Right lung (tissue), 2 donors: ENCODE measurements at regions not wholly inside any gene's neighbourhood (a gene's known extent, or its start where the extent isn't known, plus 50 kb on each side); places are given as distances from the start of the nearest gene placed in this dataset.
A peak's percentile ranks its signal among the peaks of the same experiment; 100 is the strongest.

Experiments
- DNase-seq, 2 donors: peaks; one replicate each; pipeline ENCODE4 v3.0.0-alpha.2; 2013

DNA sequence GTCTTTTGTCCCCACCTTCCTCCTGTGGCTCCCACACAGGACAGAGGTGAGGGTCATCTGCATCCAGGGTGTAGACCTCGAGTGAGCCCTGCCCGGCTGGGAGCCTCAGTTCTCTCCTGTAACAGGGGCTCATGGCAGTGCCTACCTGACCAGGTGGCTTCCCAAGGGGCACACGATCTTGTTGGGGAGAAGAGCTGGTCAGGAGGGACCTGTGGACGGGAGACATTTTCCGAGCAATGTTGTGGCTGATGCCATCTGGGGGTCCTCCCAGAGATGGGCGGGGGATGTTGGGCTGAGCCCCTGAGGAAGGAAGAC, 51.9 kb downstream of the CEBPB start:
- DNase-seq = no peak

DNA sequence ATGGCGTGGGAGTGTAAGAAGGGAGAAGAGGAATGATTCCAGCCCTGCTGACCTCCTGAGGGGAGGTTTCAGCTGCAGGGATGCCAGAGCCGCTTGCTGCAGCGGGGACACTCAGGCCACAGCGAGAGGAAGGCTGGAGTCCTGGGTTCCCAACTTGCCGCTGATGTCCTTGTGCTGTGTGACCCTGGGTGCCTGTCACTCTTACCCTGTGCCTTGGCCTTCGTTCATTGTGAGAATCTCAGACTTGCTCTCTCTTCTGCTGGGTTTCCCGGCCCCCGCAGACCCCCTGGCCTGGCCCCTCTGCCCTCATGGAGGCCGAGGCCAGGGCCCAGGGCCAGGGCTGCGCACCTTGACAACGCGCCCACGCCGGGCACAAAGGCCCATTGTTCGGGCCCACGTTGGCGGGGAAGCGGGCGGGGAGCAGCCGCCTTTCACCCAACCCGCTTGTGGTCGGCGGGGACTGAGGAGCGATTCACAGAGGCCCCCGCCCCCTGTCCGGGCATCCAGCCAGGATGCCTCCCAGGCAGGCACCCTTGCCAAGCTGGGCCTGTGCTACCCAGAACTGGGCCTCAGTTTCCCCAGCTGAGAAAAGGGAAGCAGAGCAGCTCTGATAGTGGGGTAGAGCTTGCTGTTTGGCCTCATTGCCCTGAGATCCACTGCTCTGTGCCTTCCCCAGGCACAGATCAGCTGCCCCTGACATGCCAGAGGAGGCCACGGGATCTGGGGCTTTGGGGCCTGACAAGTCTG, 52.4 kb downstream of the CEBPB start:
- DNase-seq = peak; percentile 47 to 49

DNA sequence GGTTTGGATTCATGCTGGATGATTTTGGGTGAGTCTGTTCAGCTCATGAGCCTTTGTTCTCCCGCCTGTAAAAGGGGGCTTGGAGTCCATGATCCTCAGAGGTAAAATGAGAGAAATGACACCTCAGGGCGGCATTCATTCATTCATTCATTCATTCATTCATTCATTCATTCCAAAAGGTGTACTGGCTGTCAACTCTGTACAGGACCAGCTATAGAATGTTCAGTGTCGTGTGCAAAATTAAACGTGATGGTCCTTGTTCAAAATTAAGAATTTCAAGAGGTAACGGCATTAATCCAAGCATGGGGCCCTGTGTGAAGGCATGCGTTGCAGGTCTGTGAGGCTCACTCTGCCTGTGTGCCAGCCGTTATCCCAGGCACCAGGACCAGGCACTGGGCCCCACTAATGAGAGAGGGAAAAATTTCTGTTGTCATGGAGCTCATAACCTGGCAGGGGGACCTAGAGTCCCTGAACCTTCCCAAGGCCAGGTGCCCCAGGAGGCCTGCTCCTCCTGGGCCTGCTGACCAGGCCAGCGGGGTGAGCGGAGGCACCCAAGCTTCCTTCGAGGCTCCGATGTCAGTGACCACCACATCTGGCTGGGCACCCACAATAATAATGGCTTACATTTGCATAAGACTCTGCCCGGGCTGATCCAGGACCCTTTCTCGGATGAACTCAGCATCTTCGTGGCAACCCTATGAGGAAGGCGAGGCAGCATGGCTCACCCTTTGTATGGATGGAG, 53.2 kb downstream of the CEBPB start:
- DNase-seq = no peak

DNA sequence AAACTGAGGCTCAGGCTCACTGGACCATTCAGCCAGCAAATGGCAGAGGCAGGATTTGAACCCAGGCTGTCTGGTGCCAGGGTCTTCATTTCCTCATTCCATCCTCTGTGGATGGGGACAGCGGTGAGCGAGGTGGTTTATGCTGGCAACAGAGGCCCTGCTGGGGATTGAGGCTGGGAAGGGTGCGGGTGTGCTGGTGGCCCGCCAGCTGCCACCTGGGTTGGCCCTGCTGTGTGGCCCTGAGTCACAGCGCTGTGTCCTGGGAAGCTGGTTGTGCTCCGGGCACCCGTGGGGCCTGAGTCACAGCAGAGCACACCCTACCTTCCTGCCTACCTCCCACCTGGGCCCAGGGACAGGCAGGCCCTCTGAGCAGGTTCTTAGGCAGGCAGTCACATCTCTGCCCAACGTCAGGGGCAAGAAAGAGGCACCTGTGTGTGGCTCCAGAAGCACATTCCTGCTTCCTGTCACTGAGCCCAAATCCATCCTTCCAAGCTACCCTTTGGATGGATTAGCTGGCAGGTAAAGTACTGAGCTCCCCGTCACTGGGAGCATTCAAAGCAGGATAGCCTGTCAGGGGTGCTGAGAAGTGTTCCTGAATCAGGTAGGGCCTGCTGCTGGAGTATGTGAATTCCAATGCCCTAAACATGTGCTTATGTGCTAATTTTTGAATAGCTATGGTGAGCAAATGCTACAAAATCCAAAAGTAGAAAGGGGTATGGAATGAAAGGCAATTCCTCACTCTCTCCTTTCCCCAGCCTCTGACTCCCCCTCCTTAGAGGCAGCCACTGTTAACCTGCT, 53.9 kb downstream of the CEBPB start:
- no peak for DNase-seq

DNA sequence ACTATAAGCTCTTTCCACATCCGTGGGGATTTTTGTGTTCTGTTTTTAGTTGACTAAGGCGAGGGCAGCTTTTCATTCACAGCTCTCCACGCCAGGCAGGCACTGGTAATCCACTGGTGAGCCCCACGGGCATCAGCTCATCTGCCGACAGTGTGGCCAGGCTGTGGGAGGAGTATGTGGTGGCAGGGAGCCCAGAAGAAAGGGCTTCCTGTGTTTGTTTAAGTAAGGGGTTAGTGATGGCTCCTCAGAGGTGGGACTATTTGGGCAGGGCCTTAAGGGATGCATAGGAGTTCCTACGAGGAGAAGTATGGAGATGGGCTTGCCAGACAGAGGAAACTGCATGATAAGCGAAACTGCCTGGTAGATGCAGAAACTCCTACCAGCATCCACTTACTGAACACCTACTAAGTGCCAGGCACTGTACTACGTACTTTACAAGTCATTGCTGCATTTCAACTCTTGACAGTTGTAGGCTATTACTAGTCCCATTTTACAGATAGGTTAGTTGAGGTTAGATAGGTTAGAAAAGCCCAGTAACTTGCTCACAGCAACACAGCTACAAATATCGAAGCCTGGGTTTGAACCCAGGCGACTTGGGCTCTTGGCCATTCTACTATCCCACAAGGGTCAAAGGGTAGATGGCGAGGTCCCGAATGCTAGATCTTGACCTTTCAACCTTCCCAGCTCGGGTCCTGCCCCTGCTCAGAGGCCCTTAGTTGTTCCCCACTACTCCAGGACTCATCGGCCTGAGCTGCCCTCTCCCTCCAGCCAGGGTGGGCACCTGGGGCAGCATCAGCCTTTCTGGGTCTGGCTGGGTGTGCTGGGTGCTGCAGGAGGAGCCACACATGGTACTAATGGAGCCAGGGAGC, 55.1 kb downstream of the CEBPB start:
- DNase-seq = no peak

DNA sequence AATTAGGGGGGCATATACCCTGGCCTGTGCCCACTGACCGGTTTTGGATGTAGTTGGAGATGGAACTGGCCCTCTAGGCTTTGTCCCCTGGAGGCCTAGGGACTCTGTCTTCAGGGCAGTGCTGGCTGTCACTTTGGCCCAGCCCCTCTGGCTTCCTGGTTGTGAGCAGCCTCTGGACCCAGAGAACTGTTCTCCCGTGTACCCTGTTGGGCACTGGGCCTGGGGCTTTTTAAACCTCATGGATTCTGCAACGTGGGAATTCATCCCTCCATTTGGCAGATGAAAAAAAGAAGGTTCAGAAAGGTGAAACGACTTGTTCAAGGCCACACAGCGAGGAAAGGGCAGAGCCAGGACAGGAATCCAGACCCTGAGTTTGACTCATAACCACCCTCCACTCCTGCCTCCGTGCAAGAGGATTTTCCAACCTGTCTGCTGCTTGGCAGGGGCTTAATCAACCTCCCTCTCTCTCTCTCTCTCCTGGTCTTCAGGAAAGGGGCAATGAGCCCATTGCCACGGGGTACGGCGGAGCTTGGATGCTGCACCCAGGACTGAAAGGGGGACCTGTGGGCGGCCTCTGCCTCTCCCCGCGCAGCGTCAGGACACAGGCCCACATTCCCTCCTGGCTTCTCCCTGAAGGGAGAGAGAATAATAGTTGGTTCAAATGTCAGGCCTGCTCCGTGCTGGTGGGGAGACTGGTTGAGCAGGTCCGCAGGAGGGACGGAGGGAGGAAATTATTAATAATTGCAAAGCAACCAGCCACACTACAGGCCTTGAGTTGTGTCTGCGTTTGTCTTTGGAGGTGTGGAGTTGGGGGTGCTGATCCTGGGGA, 56.0 kb downstream of the CEBPB start:
- DNase-seq = peak in 1 of 2 donors; percentile 49

DNA sequence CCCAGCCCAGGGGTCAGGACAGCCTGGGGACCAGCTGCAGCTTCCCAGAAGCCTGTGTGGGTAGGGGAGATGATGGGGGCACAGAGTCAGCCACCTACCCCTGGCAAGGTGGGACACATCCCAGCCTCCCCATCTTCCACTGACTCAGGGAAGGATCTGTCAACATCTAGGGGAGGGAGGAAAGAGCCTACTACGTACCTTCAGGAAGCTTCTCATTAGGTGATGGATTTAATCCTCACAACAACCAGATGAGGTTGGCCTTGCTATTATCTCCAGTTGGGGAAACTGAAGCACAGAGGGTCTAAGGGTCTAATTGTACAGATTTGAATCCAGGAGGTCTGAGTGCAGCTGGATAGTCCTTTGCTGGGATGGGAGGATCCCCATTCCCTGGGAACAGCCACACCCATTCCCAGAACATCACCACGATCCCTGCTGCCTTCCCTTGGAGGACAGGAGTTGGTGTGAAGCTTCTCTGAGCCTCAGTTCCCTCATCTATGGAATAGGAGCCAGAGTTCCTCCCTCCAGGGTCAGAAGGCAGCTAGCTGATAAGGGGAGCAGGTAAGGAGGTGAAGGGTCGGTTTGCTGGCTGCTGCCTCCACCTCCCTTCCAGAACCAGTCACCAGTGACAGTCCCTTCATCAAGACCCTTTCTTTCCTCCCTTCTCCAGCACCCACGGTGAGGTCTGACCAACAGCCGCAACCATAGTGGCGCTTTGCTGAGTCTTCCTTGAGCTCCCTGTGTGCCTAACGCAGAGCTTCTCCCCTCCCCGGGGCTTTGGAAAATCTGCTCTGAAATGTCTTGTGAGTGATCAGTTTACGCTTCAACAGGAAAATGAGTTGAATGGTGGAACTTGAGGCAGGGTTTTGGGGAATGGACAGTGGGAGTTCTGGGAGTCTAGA, 56.8 kb downstream of the CEBPB start:
- no peak for DNase-seq

DNA sequence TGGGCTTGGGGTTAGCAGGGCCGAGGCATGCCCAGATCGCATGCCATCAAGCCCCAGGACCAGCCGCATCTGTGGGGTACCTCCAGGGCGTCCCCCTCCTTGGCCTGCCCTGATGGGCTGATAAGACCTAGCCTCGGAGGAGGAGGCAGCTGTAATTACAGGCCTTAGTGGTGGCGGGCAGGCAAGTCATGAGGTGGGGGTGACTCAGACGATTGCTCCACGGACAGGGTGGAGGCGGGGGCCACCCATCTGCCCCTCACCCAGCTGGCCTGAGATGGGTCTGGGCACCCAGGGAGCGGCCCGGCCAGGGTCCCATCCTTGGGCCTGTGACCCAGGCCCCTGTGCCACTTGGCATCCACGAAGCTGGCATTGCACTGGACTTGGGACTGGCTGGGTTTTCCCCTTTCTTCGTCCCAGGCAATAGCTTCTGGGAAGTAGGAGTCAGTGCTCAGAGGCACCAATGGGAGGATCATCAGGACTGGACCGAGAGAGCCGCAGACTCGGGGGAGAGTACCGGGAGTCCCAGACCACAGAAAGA, 57.5 kb downstream of the CEBPB start:
- no peak for DNase-seq

DNA sequence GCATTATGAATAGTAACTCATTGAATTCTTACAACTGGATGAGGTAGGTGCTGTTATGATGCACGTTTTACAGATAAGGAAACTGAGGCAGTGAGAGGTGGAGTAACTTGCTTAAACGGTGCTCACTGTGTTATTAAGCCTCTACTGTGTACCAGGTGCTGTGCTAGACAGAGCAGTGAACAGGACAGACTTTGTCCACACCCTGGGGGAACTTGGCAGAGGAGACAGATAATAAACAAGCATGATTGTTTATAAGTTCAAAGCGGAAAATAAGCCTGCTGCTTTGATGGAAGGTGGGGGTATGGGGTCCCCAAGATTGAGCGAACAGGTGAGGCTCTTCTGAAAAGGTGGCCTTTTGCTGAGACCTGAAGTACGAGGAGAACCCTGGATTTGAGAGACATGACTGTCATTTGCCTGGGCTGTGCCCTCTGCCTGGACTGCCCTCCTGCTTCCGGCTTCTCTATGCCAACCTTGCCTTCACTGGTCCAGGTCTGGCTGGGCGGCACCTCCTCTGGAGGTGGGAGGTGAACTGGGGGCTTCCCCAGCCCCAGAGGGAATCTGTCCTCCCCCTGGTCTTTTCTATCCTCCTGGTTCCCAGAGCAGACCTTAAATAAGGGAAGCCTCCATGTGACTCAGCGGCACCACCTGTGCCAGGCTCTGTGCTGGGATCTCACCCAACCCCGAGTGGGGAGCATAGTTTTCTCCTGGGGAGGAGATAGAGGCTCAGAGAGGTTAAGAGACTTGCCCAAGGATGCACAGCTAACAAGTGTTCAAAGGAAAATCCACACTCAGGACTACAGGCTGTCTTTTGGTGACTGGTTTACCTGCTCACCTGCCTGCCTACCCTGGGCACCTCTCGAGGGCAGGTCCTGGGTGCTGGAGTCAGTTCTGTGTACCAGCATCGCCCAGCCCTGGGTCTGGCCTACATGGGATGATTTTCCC, 59.1 kb downstream of the CEBPB start:
- DNase-seq = no peak

DNA sequence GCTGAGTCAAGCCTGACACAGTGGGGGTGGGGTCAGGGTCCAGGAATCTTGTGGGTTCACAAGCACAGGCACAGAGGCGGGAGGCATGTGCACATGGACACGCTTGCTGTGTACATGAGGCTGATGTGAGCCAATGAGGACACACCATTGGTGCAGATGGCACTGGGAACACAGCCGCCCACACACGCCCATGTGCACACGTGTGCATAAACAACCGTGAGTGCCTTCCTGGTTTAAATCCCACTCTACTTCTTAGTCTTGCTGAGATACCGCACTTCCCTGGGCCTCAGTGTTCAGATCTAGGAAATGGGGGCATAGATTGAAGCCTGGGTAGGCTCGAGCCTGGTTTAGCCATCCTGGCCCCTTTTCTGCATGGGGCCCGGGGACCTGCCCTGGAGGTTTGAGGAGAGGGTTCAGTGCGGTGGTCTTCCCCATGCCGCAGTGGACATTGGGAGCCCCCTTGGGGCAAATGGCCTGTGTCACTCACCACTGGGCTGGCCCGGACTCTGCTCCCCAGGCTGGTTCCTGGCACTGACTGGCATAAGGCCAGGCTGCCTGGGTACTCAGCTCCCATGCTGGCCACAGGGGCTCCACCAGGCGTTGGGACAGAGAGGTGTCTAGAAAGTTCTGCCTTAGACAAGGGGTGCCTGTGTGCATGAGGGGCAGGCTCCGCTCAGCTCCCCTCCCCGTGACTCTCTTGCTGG, 60.2 kb downstream of the CEBPB start:
- DNase-seq = no peak

DNA sequence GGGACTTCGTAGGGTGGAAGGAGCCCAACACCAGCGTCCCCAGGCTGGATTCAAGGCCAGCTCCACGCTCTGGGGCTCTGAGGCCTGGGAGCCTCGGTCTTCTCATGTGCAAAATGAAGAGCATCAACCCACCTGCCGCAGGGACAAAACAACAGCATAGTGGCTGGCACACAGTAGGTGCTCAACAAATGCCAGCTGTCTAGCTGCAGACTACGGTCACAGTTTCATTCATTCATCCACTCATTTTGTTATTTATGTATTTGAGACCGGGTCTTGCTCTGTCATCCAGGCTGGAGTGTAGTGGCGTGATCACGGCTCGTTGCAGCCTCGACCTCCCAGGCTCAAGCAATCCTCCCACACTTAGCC, 60.7 kb downstream of the CEBPB start:
- no peak for DNase-seq

DNA sequence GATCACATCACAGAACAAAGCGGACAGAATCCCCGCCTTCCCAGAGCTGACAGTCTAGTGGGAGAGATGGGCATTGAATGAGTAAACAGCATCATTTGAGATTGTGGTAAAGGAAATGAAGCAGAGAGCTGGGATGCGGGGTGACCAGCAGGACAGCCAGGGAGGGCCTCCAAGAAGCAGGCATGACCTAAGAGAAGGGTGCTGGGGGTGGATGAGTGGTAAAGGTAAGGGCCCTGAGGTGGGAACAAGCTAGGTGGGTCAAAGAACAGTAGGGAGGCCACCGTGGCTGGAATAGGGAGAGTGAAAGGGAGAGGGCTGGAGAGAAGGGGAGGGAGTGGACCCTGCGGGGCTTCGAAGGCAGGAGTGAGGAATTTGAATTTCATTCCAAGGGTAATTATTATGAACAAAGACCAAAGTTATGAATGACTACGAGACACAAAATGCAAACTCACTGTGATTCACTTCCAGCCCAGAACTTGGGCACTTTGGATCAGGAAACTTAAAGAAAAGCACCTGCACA, 61.4 kb downstream of the CEBPB start:
- DNase-seq = no peak

DNA sequence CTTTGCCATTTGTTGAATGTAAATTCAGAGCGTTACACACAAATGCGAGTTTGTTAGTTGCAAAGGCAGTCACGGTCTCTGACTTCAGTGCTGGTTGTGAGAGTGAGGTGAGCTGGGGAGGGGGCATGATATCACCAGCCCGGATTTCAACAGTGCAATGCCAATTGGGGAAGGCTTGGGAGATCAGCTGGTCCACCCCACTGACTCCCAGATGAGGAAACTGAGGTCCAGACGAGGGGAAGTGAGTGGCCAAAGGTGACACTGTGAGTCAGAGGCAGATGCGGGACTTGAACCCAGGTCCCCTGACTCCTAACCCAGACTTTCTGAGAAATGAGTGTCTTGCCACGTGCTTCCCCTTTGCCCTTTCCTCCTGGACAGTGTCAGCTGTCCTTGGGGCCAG, 62.1 kb downstream of the CEBPB start:
- no peak for DNase-seq

DNA sequence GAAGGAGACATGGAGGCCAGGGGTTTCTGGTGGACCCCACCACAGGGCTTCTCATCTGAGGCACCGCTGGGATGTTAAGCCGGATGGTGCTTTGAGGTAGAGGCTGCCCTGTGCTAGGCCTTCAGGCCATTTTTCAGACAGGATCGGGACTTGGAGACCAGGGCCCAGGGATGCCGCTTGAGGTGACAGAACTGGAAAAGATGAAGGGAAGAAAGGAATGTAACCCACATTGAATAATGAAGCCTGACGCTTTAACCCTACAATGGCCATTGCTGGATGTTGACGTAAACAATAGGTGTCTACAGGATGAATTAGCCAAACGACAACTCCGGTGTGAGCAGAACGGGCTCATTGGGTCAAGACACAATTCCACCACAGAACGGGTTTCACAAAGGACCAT, 62.5 kb downstream of the CEBPB start:
- no peak for DNase-seq

DNA sequence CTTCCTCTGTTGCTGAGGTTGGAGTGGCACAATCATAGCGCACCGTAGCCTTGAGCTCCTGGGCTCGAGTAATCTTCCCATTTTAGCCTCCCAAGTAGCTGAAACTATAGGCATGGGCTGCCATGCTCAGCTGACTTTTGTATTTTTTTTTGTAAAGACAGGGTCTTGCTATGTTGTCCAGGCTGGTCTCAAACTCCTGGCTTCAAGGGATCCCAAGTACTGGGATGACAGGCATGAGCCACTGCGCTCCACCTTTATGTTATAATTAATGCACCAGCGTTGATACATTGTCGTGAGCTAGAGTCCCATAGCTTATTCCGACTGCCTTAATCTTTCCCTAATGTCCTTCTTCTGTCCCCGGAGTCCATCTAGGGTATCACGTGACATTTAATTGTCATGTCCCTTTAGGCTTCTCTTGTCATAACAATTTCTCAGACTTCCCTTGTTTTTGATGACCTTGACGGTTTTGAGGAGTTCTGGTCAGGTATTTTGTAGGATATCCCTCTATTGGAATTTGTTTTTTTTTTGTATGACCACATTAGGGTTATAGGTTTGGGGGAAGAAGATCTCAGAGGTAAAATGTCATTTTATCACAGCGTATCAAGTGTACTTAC, 63.9 kb downstream of the CEBPB start:
- DNase-seq = no peak

DNA sequence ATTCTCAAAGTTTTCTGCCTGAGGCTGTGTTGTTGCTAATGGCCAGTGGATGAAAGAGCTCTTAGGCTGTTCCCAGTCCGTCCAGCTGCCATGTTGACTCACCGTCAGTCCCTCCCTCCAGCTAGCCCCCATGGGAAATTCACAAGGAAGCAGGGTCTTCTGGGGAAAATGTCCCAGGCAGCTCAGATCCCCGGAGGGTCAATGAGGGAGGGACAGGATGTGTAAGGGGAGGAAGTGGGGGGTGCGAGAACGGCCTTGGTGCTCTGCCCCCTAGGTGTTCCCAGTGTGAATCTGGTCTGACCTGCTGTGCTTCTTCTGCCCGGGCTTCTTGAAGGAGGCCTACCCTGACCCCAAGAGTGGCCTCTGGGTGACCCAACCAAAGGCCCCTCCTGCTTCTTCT, 65.9 kb downstream of the CEBPB start:
- DNase-seq = no peak

DNA sequence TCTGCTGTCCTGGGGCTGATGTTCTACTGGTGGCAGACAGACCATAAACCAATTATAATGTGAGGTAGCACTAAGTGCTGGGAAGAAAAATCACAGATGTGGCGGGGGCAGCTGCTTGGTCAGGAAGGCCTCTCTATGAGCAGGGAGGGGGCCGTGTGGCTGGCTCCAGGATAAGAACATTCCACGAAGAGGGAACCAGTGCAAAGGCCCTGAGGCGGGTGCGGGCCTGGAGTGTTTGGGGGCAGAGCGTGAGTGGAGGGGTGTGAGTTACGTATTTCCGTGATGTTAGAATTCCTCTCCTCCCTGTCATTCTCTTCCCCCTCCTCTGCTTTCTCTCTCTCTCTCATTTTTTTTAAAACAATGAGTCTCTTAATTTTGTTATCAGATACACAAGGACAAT, 67.2 kb downstream of the CEBPB start:
- no peak for DNase-seq
